Esophagus muscularis mucosa (tissue), 3 donors: ENCODE measurements at regions not wholly inside any gene's neighbourhood (a gene's known extent, or its start where the extent isn't known, plus 50 kb on each side); places are given as distances from the start of the nearest gene placed in this dataset.

Source experiments
- CTCF ChIP-seq, 3 experiments: fragments of 200-600 bp in 2 of 3; fragments of 450-650 bp in 1 of 3; sonication (generic) in 2 of 3; IDR thresholded peaks; one replicate each; pipeline ENCODE4 v1.5.1; 2017 to 2019; ENCODE audit warnings: antibody characterized with exemption in 3 of 3, mild to moderate bottlenecking in 2 of 3, moderate library complexity in 1 of 3
- POLR2A ChIP-seq: fragments of 450-650 bp; IDR thresholded peaks from one replicate; pipeline ENCODE4 v1.6.1; 2017; ENCODE audit warnings: antibody characterized with exemption, moderate library complexity, mild to moderate bottlenecking, low read depth
- POLR2AphosphoS5 ChIP-seq, 2 donors: sonication (generic); formaldehyde crosslinking; IDR thresholded peaks; one replicate each; pipeline ENCODE4 v1.6.1; 2017; ENCODE audit warnings: antibody characterized with exemption in 2 of 2

- TF ChIP-seq CTCF (IDR thresholded peaks at IDR 0.05): no peak
- TF ChIP-seq POLR2A: no peak
- no peak for TF ChIP-seq POLR2AphosphoS5 (IDR thresholded peaks at IDR 0.05)
These were observed 81.6 kb downstream of the PDHA2 start for GRCh38 chr4:95921470-95921869.
